Right ventricle myocardium superior (tissue), 1 donor: ENCODE measurements at regions not wholly inside any gene's neighbourhood (a gene's known extent, or its start where the extent isn't known, plus 50 kb on each side); places are given as distances from the start of the nearest gene placed in this dataset.
"Not testable (repeated sequence)": the region's sequence is repeated elsewhere in the genome, so short reads cannot be mapped to it uniquely, and the experiment has no call there.

Source experiments
- ATAC-seq: fragments of 200-7000 bp; cut with Tn5 transposase; one replicate; pipeline ENCODE4 v1.9.1; 2020; ENCODE audit warnings: mild to moderate bottlenecking; ENCODE audit not compliant: poor library complexity
- DNase-seq: peaks from one replicate; pipeline ENCODE4 v3.0.0-alpha.2; 2020
- intact Hi-C: fragments of 100-400 bp; cut with DNase I; formaldehyde crosslinking; loops from one replicate; pipeline ENCODE4 v1.11.2; 2022
- donor health status: DM: no; HTN: yes; CAD: no; lungs with severe emphysema.

DNA sequence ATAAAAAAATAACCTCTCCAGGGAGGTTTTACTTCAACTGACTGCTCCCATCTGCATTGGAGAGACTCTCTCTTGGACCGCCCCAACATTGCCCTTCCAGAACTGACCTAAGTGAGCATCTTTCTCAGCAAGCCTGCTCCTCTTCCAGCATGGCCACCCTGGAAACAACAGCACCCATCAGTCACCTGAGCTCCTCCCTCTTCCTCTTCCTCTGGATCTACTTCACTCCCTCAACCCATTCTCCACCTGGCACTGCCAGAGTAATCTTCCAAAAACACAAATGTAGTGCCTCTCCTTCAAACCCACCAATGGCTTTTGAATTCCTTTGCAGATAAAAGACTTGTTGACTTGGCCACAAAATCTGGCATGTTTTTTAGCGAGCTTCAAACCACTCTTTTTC is 128.8 kb upstream of the NR2F2 start:
- DNase-seq (no peak), ATAC-seq (no peak)
- intact Hi-C loops, result no loop called here

- intact Hi-C loops, result not testable (repeated sequence)
These were observed 124.9 kb upstream of the NR2F2 start for GRCh38 chr15:96205588-96205987.

GRCh38 chr15:96207377-96208006 is 123.0 kb upstream of the NR2F2 start:
- ATAC-seq (no peak), DNase-seq (no peak)
- intact Hi-C loops, result no loop called here

More at GRCh38 chr15:96205588-96205987, 124.9 kb upstream of the NR2F2 start:
- not testable (repeated sequence) for DNase-seq, ATAC-seq

GRCh38 chr15:96209285-96209735 is 121.2 kb upstream of the NR2F2 start:
- DNase-seq (no peak), ATAC-seq (no peak)
- intact Hi-C loops, result no loop called here

GRCh38 chr15:96213045-96213444 is 117.5 kb upstream of the NR2F2 start:
- ATAC-seq (no peak), DNase-seq (no peak)
- intact Hi-C loops, result no loop called here

- ATAC-seq (no peak), DNase-seq (no peak)
- intact Hi-C loops, result no loop called here
These were observed 116.6 kb upstream of the NR2F2 start for GRCh38 chr15:96213896-96214295.

DNA sequence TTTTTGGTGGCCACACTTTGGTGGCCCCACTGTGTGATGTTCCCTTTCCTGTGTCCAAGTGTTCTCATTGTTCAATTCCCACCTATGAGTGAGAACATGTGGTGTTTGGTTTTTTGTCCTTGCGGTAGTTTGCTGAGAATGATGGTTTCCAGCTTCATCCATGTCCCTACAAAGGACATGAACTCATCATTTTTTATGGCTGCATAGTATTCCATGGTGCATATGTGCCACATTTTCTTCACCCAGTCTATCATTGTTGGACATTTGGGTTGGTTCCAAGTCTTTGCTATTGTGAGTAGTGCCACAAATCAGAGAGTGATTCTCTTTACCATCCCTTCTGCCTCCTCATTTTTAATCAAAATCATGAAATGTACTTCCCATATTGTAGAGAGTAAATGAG is 114.0 kb upstream of the NR2F2 start:
- ATAC-seq, DNase-seq, intact Hi-C loops: not testable (repeated sequence)

GRCh38 chr15:96217983-96218382 is 112.5 kb upstream of the NR2F2 start:
- ATAC-seq (no peak), DNase-seq (no peak)
- intact Hi-C loops, result no loop called here

DNA sequence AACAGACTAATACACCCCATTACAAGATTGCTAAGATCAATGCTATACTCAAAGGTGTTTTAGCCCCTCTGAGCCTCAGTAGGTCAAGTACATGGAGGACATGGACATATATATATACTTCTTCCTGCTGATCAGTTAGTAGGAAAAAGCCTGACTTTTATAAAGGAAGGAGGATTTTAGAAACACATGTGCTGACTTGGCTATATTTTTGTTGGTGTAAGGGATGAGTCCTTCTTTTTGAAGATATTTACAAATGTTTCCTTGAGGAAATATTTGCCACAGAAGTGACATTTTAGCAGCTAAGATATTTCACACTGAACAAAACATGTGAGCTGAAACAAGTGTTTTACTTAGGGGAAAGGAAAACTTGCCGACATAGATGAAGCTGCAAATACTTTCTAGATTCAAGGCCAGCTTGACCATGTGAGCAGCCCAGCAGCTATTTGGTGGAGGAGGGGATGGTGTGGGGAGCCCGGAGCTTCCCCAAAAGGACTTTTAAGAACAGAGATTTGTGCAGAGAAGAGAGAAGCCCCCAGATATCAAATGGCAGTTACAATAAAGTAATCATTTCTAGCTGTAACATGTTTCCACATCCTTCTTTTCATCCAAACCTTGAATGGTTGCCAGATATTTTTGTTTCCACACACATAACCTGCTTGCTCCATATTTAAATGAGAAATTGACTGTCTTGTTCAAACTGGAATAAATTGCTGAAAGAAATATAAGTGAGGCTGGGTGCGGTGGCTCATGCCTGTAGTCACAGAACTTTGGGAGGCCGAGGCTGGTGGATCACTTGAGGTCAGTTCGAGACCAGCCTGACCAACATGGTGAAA is 111.7 kb upstream of the NR2F2 start:
- intact Hi-C loops, result no loop called here
- DNase-seq, result no peak
- no peak for ATAC-seq

GRCh38 chr15:96219681-96220080 is 110.8 kb upstream of the NR2F2 start:
- intact Hi-C loops, result no loop called here
- DNase-seq, result no peak
- no peak for ATAC-seq

DNA sequence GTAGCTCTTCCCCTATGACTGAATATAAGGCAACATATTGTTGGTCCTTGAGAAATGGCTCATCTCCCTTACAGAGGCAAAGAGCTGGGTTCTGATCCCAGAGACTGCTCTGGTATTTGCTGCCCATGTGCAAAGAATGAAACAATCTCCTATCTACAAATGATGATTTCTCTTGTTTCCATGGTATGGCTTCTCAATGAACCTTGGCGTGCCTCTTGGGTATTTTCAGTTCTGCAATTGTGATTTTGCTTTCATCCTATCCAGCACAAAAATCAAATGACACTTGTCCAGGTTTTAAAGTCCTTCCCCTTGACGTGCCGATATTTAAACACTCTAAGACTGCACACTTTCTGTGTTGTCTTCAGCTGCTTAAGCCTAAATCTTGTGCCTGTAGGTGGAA is 109.8 kb upstream of the NR2F2 start:
- no peak for DNase-seq
- no peak for ATAC-seq
- intact Hi-C loops, result no loop called here

- no peak for ATAC-seq
- no peak for DNase-seq
- intact Hi-C loops, result no loop called here
These were observed 107.5 kb upstream of the NR2F2 start for GRCh38 chr15:96222981-96223380.

- ATAC-seq (no peak), DNase-seq (no peak)
- intact Hi-C loops, result no loop called here
These were observed 106.6 kb upstream of the NR2F2 start for GRCh38 chr15:96223939-96224338.

- DNase-seq, result no peak
- intact Hi-C loops, result no loop called here
- ATAC-seq, result no peak
These were observed 104.7 kb upstream of the NR2F2 start for GRCh38 chr15:96225642-96226259.

DNA sequence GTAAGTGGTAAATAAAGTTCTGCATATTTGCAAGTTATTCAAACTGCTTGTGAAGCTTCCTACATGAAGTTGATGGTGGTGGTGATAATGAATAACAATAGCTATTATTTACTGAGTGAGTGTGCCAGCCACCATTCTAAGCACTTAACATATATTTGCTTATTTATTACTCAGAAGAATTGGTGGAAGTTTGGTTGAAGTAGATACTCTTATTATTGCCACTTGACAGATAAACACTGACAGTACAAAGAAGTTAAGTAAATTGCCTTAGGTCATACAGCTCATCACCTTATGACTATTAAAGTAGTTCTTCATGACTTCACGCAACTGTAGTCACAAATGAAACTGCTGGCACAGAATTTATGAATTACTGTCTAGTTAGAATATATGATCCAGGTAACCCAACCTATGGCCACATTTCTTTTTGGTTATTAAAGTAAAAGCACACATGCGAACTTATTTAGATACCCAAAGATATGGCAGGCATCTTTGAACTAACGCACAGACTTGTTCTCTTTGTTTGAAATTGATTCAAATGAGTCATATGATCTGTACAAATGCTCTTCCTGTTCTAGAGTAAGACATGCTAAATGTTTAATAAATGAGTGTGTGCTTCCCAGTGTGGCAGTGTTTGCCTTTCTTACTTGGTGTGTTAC is 99.8 kb upstream of the NR2F2 start:
- ATAC-seq, result no peak
- intact Hi-C loops, result no loop called here
- DNase-seq, result no peak

DNA sequence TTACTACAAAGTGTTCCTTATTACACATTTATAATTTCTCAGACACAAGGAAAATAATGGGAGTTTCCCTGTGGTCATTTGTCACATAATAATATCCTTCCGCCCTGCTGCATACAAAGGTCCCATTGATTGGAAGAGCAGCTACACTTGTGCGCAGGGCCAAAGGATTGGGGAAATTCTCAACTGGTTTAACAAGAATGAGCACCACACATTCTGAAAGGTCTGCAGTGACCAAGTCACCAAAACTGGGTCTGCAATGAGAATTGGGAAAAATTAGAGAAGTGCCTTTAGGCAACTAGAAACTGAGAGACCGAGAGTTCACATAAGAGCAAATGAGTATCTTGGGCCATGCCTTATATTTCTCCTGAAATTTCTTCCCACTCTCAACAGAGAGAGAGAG is 98.2 kb upstream of the NR2F2 start:
- intact Hi-C loops, result no loop called here
- ATAC-seq (no peak), DNase-seq (no peak)

- intact Hi-C loops, result no loop called here
- DNase-seq, result no peak
- no peak for ATAC-seq
These were observed 96.2 kb upstream of the NR2F2 start for GRCh38 chr15:96234109-96234892.

DNA sequence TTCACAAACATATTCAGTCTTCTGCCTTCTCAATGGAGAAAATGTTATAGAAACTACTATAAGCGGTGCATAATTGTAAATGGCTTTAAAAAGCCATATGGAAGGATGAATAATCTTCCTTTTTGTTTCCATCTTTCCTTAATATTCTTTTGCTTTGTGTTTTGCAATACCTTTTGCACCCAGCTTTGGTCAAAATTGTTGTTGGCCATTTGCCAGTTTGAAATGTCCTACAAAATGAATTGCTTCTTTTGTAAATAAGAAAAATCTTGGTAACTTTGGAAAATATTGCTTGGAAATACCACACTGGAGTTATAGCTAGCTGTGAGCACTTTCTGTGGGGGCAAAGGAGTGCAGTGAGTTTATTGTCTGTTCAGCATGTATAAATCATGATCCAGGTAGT is 93.5 kb upstream of the NR2F2 start:
- intact Hi-C loops, result no loop called here
- no peak for DNase-seq
- no peak for ATAC-seq

DNA sequence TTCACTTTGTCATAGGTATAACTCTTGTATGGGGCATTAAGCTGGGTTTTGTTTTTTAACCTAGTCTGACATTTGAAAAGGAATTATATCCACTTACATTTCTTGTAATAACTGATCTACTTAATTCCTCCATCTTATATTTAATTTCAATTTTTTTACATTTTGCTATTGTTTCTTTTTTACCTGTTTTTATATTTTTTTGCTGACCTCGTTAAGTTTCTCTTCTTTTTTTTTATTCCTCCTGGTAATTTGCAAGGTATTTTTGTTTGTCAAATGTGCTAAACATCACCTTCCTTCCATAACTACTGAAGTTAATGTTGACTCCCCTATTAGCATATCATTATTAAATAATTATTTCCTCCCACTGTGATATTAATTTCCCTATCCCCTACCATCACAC is 87.7 kb upstream of the NR2F2 start:
- DNase-seq (no peak), ATAC-seq (no peak)
- intact Hi-C loops, result no loop called here
